GM12891 (cell line): ENCODE measurements at regions not wholly inside any gene's neighbourhood (a gene's known extent, or its start where the extent isn't known, plus 50 kb on each side); places are given as distances from the start of the nearest gene placed in this dataset.

Source experiments
- DNase-seq: peaks from one replicate; pipeline ENCODE4 v3.0.0; 2011; ENCODE audit warnings: low spot score; ENCODE audit not compliant: insufficient read length
- FAIRE-seq: peaks from 2 replicates; lab custom pipeline; 2011; peaks lifted over from hg19 to GRCh38; lab: Jason Lieb, UNC
- PAX5 ChIP-seq: IDR thresholded peaks from 2 replicates; pipeline ENCODE4 v1.6.1; 2011; ENCODE audit warnings: low read length, moderate library complexity, mild to moderate bottlenecking; ENCODE audit not compliant: insufficient read depth, severe bottlenecking
- POLR2A ChIP-seq: IDR thresholded peaks from 2 replicates; pipeline ENCODE4 v1.6.1; 2011; ENCODE audit warnings: low read depth, low read length, control low read depth
- POLR2AphosphoS5 ChIP-seq: IDR thresholded peaks from 2 replicates; pipeline ENCODE4 v1.6.1; 2011; ENCODE audit warnings: low read depth, low read length, control low read depth
- POU2F2 ChIP-seq: IDR thresholded peaks from 2 replicates; pipeline ENCODE4 v1.6.1; 2011; ENCODE audit warnings: low read depth, mild to moderate bottlenecking, control low read depth, low read length, moderate library complexity
- SPI1 ChIP-seq: IDR thresholded peaks from 2 replicates; pipeline ENCODE4 v1.6.1; 2011; ENCODE audit warnings: low read depth, low read length, control low read depth
- TAF1 ChIP-seq: IDR thresholded peaks from 2 replicates; pipeline ENCODE4 v1.6.1; 2011; ENCODE audit warnings: low read depth, low read length, control low read depth

DNA sequence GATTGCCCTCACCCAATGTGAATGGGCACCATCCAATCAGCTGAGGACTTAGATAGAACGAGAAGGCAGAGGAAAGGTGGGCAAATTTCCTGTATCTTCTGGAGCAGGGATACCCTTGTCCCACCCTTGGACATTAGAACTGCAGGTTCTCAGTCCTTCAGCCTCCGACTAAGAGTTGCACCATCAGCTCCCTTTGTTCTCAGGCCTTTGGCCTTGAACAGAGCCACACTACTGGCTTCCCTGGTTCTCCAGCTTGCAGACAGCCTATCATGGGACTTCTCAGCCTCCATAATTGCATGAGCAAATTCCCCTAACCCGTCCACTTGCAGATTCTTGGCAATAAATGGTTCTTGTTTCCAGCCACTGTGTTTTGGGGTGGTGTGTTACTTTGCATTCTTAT is 102.4 kb downstream of the LSM3 start:
- TF ChIP-seq SPI1 (no peak), POU2F2 (no peak), TAF1 (no peak), POLR2AphosphoS5 (no peak), PAX5 (no peak), POLR2A (no peak)
- DNase-seq (no peak), FAIRE-seq (no peak)

DNA sequence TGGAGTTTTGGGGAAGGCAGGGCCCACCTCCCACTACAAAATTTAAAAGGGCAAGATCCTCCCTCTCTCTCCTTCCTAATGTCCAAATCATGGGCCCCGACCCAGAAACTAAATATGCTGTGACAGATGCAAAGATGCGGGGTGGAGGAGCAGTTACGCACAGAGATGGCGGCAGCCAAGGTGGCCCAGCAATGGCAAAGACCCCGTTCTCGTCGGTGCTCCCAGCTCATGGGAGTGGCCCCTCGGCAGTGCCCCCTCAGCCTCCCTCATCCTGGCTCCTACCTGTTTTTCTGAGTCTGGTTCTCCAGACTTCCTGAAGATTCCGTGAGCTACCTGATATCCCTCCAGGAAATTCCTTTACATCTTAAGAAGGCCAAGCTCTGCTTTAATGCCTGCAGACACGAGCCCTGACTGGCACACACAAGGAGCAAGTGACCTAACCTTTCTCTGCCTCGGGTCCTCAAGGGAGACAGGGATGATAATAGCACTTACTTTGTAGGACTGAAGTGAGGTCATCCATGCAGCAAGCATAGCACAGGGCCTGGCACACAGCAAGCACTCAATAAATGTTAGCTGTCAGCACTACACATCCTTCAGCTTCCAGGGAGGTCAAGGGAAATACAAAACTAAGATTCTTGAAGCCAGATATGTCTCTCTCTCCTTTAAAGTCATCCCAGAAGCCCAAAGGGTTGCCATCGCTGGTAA is 103.5 kb downstream of the LSM3 start:
- DNase-seq: no peak
- TF ChIP-seq POLR2AphosphoS5: no peak
- no peak for TF ChIP-seq POLR2A
- TF ChIP-seq SPI1: no peak
- no peak for TF ChIP-seq POU2F2
- no peak for TF ChIP-seq TAF1
- no peak for FAIRE-seq

DNA sequence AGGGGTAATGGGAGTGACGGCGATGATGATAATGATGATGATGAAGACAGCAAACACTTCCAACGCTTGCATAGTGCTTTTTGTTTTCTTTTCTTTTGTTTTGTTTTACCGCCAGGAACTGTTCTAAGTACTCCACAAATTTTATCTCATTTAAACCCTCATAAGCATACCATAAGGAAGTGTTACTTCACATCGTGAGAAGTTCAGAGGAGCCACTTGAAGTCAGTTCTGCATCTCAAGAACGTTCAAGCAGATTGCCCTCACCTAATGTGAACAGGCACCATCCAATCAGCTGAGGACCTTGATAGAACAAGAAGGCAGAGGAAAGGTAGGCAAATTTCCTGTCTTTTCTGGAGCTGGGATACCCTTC is 104.1 kb downstream of the LSM3 start:
- FAIRE-seq: no peak
- DNase-seq: no peak
- TF ChIP-seq PAX5 (no peak), SPI1 (no peak), TAF1 (no peak), POLR2AphosphoS5 (no peak), POU2F2 (no peak), POLR2A (no peak)

DNA sequence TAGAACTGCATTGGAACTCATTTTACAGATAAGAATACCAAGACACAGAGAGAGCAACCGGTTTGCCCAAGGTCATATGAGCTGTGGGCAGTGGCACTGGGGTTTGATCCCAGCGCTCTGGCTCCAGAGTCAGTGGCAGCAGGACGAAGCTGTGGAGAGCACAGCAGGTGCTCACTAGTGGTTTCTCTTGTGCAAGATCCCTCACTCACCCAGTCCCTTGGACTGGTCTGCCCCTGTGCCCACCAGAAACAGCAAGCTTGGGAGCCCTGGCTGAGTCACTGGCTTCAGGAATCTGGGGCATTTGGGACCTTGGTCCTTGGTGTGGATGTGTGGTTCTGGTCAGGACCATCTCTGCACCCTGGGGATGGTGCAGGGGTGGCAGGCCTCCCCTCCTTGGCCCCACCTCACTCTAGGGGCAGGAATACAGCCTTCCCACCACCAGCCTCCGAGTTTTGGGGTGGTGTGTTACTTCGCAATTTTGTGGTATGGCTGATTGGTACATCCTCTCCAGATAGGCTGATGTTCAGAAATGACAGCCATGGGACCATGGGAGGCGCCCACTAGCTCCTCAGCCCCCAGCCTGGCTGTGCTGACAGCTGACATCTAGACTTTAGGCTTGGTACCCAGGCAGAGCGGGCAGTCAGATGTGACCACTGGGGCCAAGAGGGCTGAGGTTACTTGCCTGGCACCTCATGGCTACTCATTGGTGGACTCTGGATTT is 104.6 kb downstream of the LSM3 start:
- TF ChIP-seq PAX5 (no peak), SPI1 (no peak), TAF1 (no peak), POLR2A (no peak), POLR2AphosphoS5 (no peak), POU2F2 (no peak)
- FAIRE-seq (no peak), DNase-seq (no peak)

- DNase-seq (no peak), FAIRE-seq (no peak)
- TF ChIP-seq POLR2A (no peak), POLR2AphosphoS5 (no peak), PAX5 (no peak), POU2F2 (no peak), SPI1 (no peak), TAF1 (no peak)
Measured at GRCh38 chr3:14283813-14284438, 105.3 kb downstream of the LSM3 start.

DNA sequence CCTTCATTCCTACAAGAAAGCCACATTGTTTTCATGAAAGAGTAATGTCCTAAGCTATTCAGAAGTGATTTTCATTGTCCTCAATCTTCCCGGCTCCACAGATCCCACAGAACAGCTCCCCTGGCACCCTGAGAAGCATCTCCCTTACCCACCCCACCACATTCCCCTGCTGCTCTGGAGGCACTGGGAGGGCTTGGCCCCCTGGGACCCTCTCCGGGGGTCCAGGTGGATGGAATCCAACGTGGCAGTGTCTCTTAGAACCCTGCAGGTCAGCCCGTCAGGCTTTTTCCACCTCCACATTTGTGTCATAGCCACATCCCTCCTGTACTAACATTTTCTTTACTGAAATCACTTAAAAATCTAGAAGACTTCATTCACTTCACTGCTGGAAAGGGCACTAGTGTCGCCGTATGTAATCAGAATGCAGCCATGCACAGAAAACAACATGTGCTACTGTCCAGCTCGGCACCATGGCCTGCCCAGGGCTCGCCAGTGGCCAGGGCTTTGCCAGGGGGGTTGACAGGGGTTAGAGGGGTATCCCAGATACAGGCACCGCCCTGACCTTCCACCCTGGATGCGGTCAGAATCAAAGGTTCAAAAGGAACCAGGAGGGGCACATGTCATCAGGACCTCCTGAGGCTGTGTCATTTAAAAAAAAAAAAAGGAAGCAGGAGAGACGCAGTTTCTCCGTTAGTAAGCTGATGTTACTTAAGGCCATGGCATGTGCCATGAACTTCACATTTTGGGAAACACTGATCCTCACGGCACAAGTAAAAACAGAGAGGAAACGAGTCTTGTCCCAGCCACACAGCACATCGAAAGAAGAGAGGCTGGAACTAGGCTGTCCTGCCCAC is 106.3 kb downstream of the LSM3 start:
- no peak for FAIRE-seq
- no peak for DNase-seq
- TF ChIP-seq SPI1 (no peak), POLR2A (no peak), PAX5 (no peak), POLR2AphosphoS5 (no peak), TAF1 (no peak), POU2F2 (no peak)

DNA sequence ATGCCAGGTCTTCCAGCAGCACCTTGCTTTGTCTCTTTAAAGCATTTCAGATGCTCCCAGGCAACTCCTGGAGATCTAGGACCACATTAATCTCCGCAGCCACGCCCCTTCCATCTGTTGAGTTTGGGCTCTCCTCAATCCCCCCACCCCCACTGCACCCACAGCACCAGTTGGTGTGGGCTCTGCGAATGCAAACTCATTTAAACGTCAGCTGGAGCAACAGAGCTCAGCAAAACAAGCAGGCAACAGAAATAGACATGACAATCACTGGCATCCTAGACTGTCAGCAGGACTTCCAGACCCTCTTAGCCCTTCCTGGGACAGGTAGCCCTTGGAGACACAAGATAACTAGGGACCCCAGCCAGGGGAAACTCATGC is 106.9 kb downstream of the LSM3 start:
- no peak for TF ChIP-seq TAF1
- no peak for TF ChIP-seq POLR2A
- TF ChIP-seq POLR2AphosphoS5: no peak
- no peak for TF ChIP-seq POU2F2
- no peak for TF ChIP-seq PAX5
- TF ChIP-seq SPI1: no peak
- FAIRE-seq (no peak), DNase-seq (no peak)

DNA sequence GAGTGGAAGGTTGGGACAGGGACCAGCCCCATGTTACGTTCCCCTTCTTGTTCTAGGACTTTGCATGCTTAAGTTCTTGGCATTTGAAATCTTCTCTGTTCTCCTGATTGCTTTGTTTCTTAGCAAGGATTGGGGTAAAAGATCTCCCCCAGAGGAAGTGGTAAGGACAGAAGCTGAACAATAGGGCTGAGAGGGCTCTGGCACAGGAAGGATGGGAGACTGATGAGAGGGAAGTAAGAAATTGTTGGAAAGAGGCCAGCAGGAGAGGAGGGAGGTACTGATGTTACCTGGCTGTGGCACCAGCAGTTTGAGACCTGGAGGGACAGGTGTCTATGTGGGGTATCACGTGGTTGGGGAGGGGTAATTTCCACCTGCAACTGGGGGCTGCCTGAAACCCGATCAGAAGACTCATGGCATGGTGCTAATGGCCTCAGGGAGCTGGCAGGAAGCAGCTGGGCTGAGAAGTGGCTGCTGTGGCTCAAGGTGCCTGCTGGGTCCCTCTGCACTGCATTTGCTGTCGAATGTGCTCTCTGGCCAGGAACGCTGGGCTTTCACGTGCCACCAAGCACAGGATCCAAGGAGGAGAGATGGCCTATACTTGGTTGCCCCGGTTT is 108.4 kb downstream of the LSM3 start:
- TF ChIP-seq SPI1: no peak
- no peak for TF ChIP-seq TAF1
- no peak for TF ChIP-seq PAX5
- no peak for TF ChIP-seq POLR2A
- TF ChIP-seq POU2F2: no peak
- no peak for TF ChIP-seq POLR2AphosphoS5
- no peak for DNase-seq
- no peak for FAIRE-seq

DNA sequence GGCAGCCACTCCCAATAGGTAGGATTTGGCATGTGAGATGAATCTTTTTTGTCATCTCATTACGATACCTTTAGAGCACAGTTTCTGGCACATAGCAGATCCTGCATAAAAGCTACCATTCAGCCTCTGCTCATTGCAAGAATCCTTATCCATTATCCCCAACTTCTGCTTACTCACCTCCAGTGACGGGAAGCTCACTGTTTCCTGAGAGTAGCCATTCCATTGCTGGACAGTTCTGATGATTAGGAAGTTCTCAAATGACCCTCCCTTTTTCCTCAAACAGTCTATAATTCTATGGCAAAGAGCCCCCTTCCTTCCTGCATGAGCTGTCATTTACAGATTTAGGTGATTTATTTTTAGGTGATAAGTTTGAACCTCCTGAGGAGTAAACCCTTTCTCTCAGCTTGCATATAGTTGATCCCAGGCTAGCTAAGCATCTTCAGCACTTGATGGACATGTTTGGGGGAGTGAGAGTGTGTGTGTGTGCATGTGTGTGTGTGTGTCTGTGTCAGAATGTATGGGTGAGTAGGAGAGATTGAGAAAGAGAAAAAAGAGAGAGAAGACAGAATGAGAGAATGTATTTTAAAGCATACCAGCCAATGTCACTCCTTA is 109.7 kb downstream of the LSM3 start:
- no peak for FAIRE-seq

More for the DNA sequence above, 109.7 kb downstream of the LSM3 start:
- no peak for DNase-seq
- TF ChIP-seq SPI1 (no peak), POU2F2 (no peak), PAX5 (no peak), POLR2AphosphoS5 (no peak), TAF1 (no peak), POLR2A (no peak)
